Keratinocyte (primary cell): ENCODE measurements at regions not wholly inside any gene's neighbourhood (a gene's known extent, or its start where the extent isn't known, plus 50 kb on each side); places are given as distances from the start of the nearest gene placed in this dataset.
"Not testable (repeated sequence)": the region's sequence is repeated elsewhere in the genome, so short reads cannot be mapped to it uniquely, and the experiment has no call there.

ENCODE experiments used
- DNase-seq: peaks from one replicate; pipeline ENCODE4 v3.0.0-alpha.2; 2011; ENCODE audit warnings: low read depth, missing footprints, low spot score
- FAIRE-seq: peaks from 2 replicates; lab custom pipeline; 2011; peaks lifted over from hg19 to GRCh38; lab: Jason Lieb, UNC
- H2AFZ ChIP-seq: 2 replicates; pipeline ENCODE4 v1.6.0; 2012; ENCODE audit warnings: low read length, control low read depth, inconsistent platforms; ENCODE audit not compliant: control insufficient read depth
- H3K27ac ChIP-seq: 2 replicates; pipeline ENCODE4 v1.5.1; 2011; ENCODE audit warnings: low read length; ENCODE audit not compliant: control insufficient read depth, insufficient read depth
- H3K27me3 ChIP-seq: 3 replicates; pipeline ENCODE4 v1.6.0; 2011; ENCODE audit warnings: low read length; ENCODE audit not compliant: control insufficient read depth, insufficient read depth; ENCODE audit errors: extremely low read depth
- H3K36me3 ChIP-seq, 2 experiments: 2 replicates in 1 of 2; 3 replicates in 1 of 2; pipeline ENCODE4 v1.5.1; 2011; ENCODE audit warnings: low read length in 2 of 2, mild to moderate bottlenecking in 1 of 2; ENCODE audit not compliant: control insufficient read depth in 2 of 2, insufficient read depth in 2 of 2; ENCODE audit errors: extremely low read depth in 1 of 2
- H3K4me1 ChIP-seq: 3 replicates; pipeline ENCODE4 v1.5.1; 2011; ENCODE audit warnings: low read length; ENCODE audit not compliant: control insufficient read depth, insufficient read depth; ENCODE audit errors: extremely low read depth
- H3K4me2 ChIP-seq: 3 replicates; pipeline ENCODE4 v1.6.0; 2011; ENCODE audit warnings: low read depth, low read length; ENCODE audit not compliant: control insufficient read depth, insufficient read depth; ENCODE audit errors: extremely low read depth
- H3K4me3 ChIP-seq, 3 experiments: fragments of 200-600 bp in 1 of 3; sonication (generic) in 1 of 3; 2 replicates in 2 of 3; 3 replicates in 1 of 3; pipeline ENCODE4 v1.5.1; 2011 to 2016; ENCODE audit warnings: low read length in 3 of 3, mild to moderate bottlenecking in 3 of 3, control low read depth in 2 of 3, inconsistent platforms in 1 of 3, low read depth in 1 of 3, mixed read lengths in 1 of 3, mixed run types in 1 of 3, moderate library complexity in 1 of 3; ENCODE audit not compliant: control insufficient read depth in 2 of 3, insufficient read depth in 2 of 3; ENCODE audit errors: extremely low read depth in 1 of 3
- H3K79me2 ChIP-seq: 2 replicates; pipeline ENCODE4 v1.6.0; 2012; ENCODE audit warnings: low read length; ENCODE audit not compliant: control insufficient read depth, insufficient read depth
- H3K9ac ChIP-seq: 3 replicates; pipeline ENCODE4 v1.6.0; 2011; ENCODE audit warnings: low read length; ENCODE audit not compliant: control insufficient read depth, insufficient read depth; ENCODE audit errors: extremely low read depth
- H3K9me1 ChIP-seq: 3 replicates; pipeline ENCODE4 v1.6.0; 2011; ENCODE audit warnings: low read length; ENCODE audit not compliant: control insufficient read depth, insufficient read depth; ENCODE audit errors: extremely low read depth
- H3K9me3 ChIP-seq: 2 replicates; pipeline ENCODE4 v1.5.1; 2012; ENCODE audit warnings: low read depth, low read length; ENCODE audit not compliant: control insufficient read depth
- H4K20me1 ChIP-seq: 3 replicates; pipeline ENCODE4 v1.6.0; 2011; ENCODE audit warnings: low read length; ENCODE audit not compliant: control insufficient read depth, insufficient read depth; ENCODE audit errors: extremely low read depth
- CTCF ChIP-seq, 3 experiments: IDR thresholded peaks in 1 of 3; conservative IDR thresholded peaks in 1 of 3; optimal IDR thresholded peaks in 1 of 3; 2 replicates in 2 of 3; 3 replicates in 1 of 3; pipeline versions ENCODE3 to v1.5.1; 2011; ENCODE audit warnings: low read length in 3 of 3, mild to moderate bottlenecking in 3 of 3, moderate library complexity in 2 of 3, control low read depth in 1 of 3, inconsistent platforms in 1 of 3; ENCODE audit not compliant: insufficient read depth in 2 of 3; ENCODE audit errors: extremely low read depth in 1 of 3
- EZH2 ChIP-seq: IDR thresholded peaks from one replicate; pipeline ENCODE4 v1.6.1; 2012; ENCODE audit warnings: inconsistent platforms, mild to moderate bottlenecking, low read length, moderate library complexity
- dilution Hi-C: fragments of 300-500 bp; cut with MboI; formaldehyde crosslinking; loops from one replicate; pipeline ENCODE4 v1.7.0; 2020; ENCODE audit warnings: low sequenced_read_pairs; ENCODE audit not compliant: extremely low pct_ligation_motif_present

- Histone ChIP-seq H3K9me3 (no peaks in the 10 kb centered on the region), H2AFZ (no peak overlapping the region), H3K9me1 (no peaks in the 10 kb centered on the region), H3K4me2 (no peak overlapping the region), H3K27ac (no peak overlapping the region), H3K79me2 (no peaks in the 10 kb centered on the region), H3K4me3 (no peak overlapping the region), H3K36me3 (no peaks in the 10 kb centered on the region), H3K4me1 (no peaks in the 10 kb centered on the region), H4K20me1 (no peaks in the 10 kb centered on the region), H3K27me3 (peaks cover 11% of the 10 kb centered on the region), H3K9ac (no peak overlapping the region)
- DNase-seq: no peak
- FAIRE-seq: no peak
- dilution Hi-C loops: no loop called here
- TF ChIP-seq EZH2 (no peak), CTCF (optimal IDR thresholded peaks at IDR 0.05 in 1 of 3, IDR thresholded peaks at IDR 0.05 in 1 of 3, conservative IDR thresholded peaks at IDR 0.05 in 1 of 3; ENCODE audit: extremely low read depth in 1 of 3, insufficient read depth in 2 of 3, low read length in 3 of 3) (no peak)
Measured at GRCh38 chr3:194949592-194949991, 263.9 kb downstream of the FAM43A start.

GRCh38 chr3:194950906-194951628 is 265.4 kb downstream of the FAM43A start:
- no peak for FAIRE-seq
- H3K9ac ChIP-seq: no peak overlapping the region
- no peak for DNase-seq
- H3K9me1 ChIP-seq: no peaks in the 10 kb centered on the region
- H3K79me2 ChIP-seq: no peaks in the 10 kb centered on the region
- dilution Hi-C loops: no loop called here
- no peak for TF ChIP-seq CTCF (optimal IDR thresholded peaks at IDR 0.05 in 1 of 3, IDR thresholded peaks at IDR 0.05 in 1 of 3, conservative IDR thresholded peaks at IDR 0.05 in 1 of 3; ENCODE audit: extremely low read depth in 1 of 3, insufficient read depth in 2 of 3, low read length in 3 of 3)
- no peak for TF ChIP-seq EZH2
- no peak overlapping the region for H3K4me2 ChIP-seq
- H3K27me3 ChIP-seq: peaks cover 9% of the 10 kb centered on the region
- no peak overlapping the region for H3K27ac ChIP-seq
- H3K4me1 ChIP-seq: no peaks in the 10 kb centered on the region
- no peak overlapping the region for H3K4me3 ChIP-seq
- H2AFZ ChIP-seq: no peak overlapping the region
- no peaks in the 10 kb centered on the region for H4K20me1 ChIP-seq
- no peaks in the 10 kb centered on the region for H3K36me3 ChIP-seq
- no peaks in the 10 kb centered on the region for H3K9me3 ChIP-seq

GRCh38 chr3:194951629-194951920 is 265.9 kb downstream of the FAM43A start:
- H4K20me1 ChIP-seq, dilution Hi-C loops, H3K4me1 ChIP-seq, H3K9me1 ChIP-seq, H3K79me2 ChIP-seq, H3K4me2 ChIP-seq, FAIRE-seq, H3K27me3 ChIP-seq, DNase-seq, H3K36me3 ChIP-seq, H2AFZ ChIP-seq, H3K27ac ChIP-seq, H3K9me3 ChIP-seq, H3K9ac ChIP-seq, H3K4me3 ChIP-seq: not testable (repeated sequence)
